ENCODE measurements at regions not wholly inside any gene's neighbourhood (a gene's known extent, or its start where the extent isn't known, plus 50 kb on each side); places are given as distances from the start of the nearest gene placed in this dataset.

- Histone ChIP-seq H2AK5ac (ENCODE audit: low read depth, low read length) (no peak overlapping the region), H3K14ac (ENCODE audit: insufficient read length) (no peak overlapping the region), H3K56ac (replicated peaks; ENCODE audit: insufficient read length, low read depth, low read length) (no peak overlapping the region), H3K79me2 (ENCODE audit: control insufficient read depth in 1 of 2, insufficient read depth in 2 of 2, low read length in 2 of 2) (no peaks in the 10 kb centered on the region), H2AFZ (ENCODE audit: low read length) (no peak overlapping the region), H3K79me1 (ENCODE audit: low read depth, low read length) (no peaks in the 10 kb centered on the region), H3K18ac (ENCODE audit: extremely low read depth, low read length) (no peak overlapping the region; the same call in 1 of the 2 replicates), H4K5ac (ENCODE audit: insufficient read length, low read depth, low read length) (peak overlapping the region; percentile 58), H3K9me3 (ENCODE audit: insufficient read depth in 2 of 2, low read depth in 1 of 2, low read length in 1 of 2) (no peaks in the 10 kb centered on the region), H3K36me3 (ENCODE audit: control insufficient read depth in 2 of 4, insufficient read depth in 4 of 4, low read length in 3 of 4) (no peaks in the 10 kb centered on the region), H3K23ac (ENCODE audit: insufficient read length) (no peak overlapping the region), H4K91ac (replicated peaks; ENCODE audit: insufficient read length, low read length) (no peak overlapping the region), H3K27me3 (replicated peaks in 1 of 4; ENCODE audit: control insufficient read depth in 3 of 4, extremely low read depth in 1 of 4, insufficient read depth in 3 of 4, low read length in 3 of 4) (no peaks in the 10 kb centered on the region), H2BK20ac (ENCODE audit: low read length) (no peak overlapping the region), H2BK120ac (replicated peaks; ENCODE audit: low read depth, low read length) (no peak overlapping the region), H4K20me1 (replicated peaks in 1 of 2; ENCODE audit: control insufficient read depth in 1 of 2, insufficient read depth in 2 of 2, low read length in 2 of 2) (no peaks in the 10 kb centered on the region), H3K9ac (replicated peaks in 1 of 4; ENCODE audit: extremely low read depth in 1 of 4, low read depth in 3 of 4, low read length in 3 of 4) (no peak overlapping the region), H2BK5ac (ENCODE audit: low read depth, low read length) (no peak overlapping the region), H3K4ac (replicated peaks; ENCODE audit: insufficient read length, low read depth, low read length) (no peak overlapping the region), H4K8ac (ENCODE audit: extremely low read depth, insufficient read depth, low read length) (no peak overlapping the region), H2BK15ac (ENCODE audit: low read length) (no peak overlapping the region), H2BK12ac (ENCODE audit: low read depth, low read length) (no peak overlapping the region), H3K23me2 (ENCODE audit: low read depth, low read length) (no peaks in the 10 kb centered on the region; the same call in 1 of the 2 replicates), H3K4me3 (ENCODE audit: extremely low read depth in 1 of 4, insufficient read depth in 2 of 4, low read depth in 3 of 4, low read length in 4 of 4) (no peak overlapping the region), H3K4me1 (replicated peaks in 1 of 4; ENCODE audit: control insufficient read depth in 3 of 4, insufficient read depth in 4 of 4, low read length in 3 of 4) (peaks cover 1 to 28% (median 16%) of the 10 kb centered on the region in 4 experiments), H3K27ac (ENCODE audit: low read depth, low read length) (no peak overlapping the region), H3K4me2 (ENCODE audit: insufficient read depth in 1 of 2, low read depth in 2 of 2, low read length in 2 of 2) (no peak overlapping the region; a peak in 1 of 4 replicates)
- ChIA-PET CTCF (ENCODE audit: partially characterized antibody) (interaction anchor here (0.6 to 1.4 kb wide), 3 partner anchors 8 to 14 kb away, joined by 3 to 7 read pairs (median 3); no protein-coding TSS in a partner anchor), POLR2A (ENCODE audit: partially characterized antibody) (no interaction called here)
- TF ChIP-seq TEAD4 (IDR thresholded peaks at IDR 0.05; ENCODE audit: low read depth, low read length) (no peak), SIRT6 (IDR thresholded peaks at IDR 0.05; ENCODE audit: low read length) (no peak), NRF1 (IDR thresholded peaks at IDR 0.05; ENCODE audit: low read depth, low read length) (no peak)
- WGBS, 2 experiments (ENCODE audit: extremely low coverage in 1 of 2, insufficient coverage in 1 of 2, insufficient read length in 1 of 2, insufficient replicate concordance in 2 of 2, low coverage in 1 of 2, low lambda C conversion rate in 2 of 2, missing lambda C conversion rate in 1 of 2) = 90% methylated on average over 1 of the region's 1 CpG; no CpG with 5 or more reads in 1 of the 2 experiments
- DNase-seq (ENCODE audit: low read depth in 1 of 2, low spot score in 2 of 2) (no peak), FAIRE-seq (no peak)
Measured at GRCh38 chr18:24827501-24827900, 367.1 kb downstream of the HRH4 start.
